ENCODE measurements at regions not wholly inside any gene's neighbourhood (a gene's known extent, or its start where the extent isn't known, plus 50 kb on each side); places are given as distances from the start of the nearest gene placed in this dataset.

DNA sequence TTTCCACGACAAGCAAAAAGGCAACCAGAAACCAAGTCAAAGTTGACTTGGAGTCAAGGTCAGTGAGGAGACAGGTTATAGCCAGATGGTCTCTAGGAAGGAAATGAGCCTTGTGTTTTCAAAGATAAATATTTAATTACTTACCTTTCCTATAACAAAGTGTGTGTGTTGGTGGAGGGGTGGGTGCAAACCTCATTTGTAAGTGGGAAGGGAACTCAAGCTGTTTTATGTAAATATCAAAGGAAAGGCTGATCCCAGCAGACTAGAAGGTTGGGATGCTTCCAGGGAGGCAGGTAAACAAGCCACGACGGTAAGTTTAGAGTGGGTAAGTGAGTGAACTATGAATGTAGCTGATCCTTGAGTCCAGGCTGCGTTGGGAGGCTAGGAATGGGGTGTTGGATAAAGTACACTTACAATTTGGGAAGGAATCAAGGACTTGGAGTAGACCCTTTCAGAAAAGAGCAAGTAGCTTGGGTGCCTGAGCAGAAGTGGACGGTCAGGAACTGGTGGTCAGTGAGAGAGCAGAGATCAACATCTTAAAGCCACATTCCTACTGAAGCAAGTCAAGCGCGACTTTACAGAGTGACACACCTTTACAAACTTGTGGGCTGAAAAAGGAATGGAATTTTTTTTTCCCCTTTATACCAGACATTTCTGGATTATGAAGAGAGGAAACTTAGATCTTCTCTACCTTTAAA lies 82.0 kb upstream of the TBL1XR1 start:
- TF ChIP-seq POLR2A (IDR thresholded peaks at IDR 0.05; ENCODE audit: extremely low read depth, insufficient read length) = no peak
- TF ChIP-seq, protein P1, sequence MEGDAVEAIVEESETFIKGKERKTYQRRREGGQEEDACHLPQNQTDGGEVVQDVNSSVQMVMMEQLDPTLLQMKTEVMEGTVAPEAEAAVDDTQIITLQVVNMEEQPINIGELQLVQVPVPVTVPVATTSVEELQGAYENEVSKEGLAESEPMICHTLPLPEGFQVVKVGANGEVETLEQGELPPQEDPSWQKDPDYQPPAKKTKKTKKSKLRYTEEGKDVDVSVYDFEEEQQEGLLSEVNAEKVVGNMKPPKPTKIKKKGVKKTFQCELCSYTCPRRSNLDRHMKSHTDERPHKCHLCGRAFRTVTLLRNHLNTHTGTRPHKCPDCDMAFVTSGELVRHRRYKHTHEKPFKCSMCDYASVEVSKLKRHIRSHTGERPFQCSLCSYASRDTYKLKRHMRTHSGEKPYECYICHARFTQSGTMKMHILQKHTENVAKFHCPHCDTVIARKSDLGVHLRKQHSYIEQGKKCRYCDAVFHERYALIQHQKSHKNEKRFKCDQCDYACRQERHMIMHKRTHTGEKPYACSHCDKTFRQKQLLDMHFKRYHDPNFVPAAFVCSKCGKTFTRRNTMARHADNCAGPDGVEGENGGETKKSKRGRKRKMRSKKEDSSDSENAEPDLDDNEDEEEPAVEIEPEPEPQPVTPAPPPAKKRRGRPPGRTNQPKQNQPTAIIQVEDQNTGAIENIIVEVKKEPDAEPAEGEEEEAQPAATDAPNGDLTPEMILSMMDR (IDR thresholded peaks at IDR 0.05; ENCODE audit: low read depth, low read length) = no peak
